GM19395 (cell line): ENCODE measurements at regions not wholly inside any gene's neighbourhood (a gene's known extent, or its start where the extent isn't known, plus 50 kb on each side); places are given as distances from the start of the nearest gene placed in this dataset.

Experiments used
- ATAC-seq: cut with Tn5 transposase; IDR thresholded peaks from one replicate; pipeline ENCODE4 v1.9.1; 2021; ENCODE audit warnings: mild to moderate bottlenecking, moderate library complexity; ENCODE audit not compliant: unreplicated experiment

GRCh38 chr9:113646946-113647914 lies 183.7 kb downstream of the RGS3 start:
- ATAC-seq = no peak

GRCh38 chr9:113648048-113648447 lies 184.5 kb downstream of the RGS3 start:
- no peak for ATAC-seq

DNA sequence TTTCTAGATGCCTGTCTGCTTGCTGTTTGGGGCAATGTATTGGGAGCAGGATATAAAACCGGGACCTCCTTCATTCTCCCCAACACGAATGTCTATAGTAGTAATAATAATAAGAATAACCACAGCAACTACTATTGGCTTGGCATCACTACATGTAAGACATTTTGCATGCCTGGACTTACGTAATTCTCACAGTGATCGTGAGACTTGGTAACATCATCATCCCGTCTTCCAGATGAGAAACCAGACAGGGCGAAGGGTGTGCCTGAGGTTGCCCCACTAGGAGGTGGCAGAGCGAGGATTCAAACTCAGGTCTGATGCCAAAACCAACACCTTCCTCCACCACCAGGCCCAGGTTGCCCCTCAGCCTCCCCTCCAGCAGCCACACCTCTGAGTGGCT lies 185.1 kb downstream of the RGS3 start:
- ATAC-seq = no peak

- ATAC-seq = no peak
Measured at GRCh38 chr9:113649054-113649453, 185.5 kb downstream of the RGS3 start.

GRCh38 chr9:113649855-113650206 lies 186.3 kb downstream of the RGS3 start:
- no peak for ATAC-seq

GRCh38 chr9:113650207-113651131 lies 186.9 kb downstream of the RGS3 start:
- no peak for ATAC-seq

DNA sequence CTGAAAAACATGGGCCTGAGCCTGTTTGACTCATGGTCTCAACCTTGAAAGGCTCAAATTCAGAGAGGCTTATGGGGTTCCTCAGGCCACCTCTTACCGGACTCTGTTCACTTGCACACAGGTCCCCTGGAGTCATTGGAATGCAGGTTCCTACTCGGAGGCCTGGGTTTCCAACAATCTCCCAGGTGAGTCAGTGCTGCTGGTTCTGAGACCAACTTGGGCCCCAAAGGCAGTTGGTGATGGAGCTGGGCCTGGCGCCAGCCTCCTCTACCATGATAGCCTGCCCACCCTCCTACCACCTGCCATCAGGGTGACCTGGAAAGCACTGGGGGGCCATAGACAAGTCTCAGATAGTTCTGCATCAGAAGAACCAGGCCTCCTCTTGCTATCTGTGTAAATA lies 188.4 kb downstream of the RGS3 start:
- no peak for ATAC-seq

- no peak for ATAC-seq
Measured at GRCh38 chr9:113652355-113653152, 189.0 kb downstream of the RGS3 start.

- ATAC-seq = no peak
Measured at GRCh38 chr9:113653746-113654604, 190.4 kb downstream of the RGS3 start.

- no peak for ATAC-seq
Measured at GRCh38 chr9:113654605-113655428, 191.3 kb downstream of the RGS3 start.

DNA sequence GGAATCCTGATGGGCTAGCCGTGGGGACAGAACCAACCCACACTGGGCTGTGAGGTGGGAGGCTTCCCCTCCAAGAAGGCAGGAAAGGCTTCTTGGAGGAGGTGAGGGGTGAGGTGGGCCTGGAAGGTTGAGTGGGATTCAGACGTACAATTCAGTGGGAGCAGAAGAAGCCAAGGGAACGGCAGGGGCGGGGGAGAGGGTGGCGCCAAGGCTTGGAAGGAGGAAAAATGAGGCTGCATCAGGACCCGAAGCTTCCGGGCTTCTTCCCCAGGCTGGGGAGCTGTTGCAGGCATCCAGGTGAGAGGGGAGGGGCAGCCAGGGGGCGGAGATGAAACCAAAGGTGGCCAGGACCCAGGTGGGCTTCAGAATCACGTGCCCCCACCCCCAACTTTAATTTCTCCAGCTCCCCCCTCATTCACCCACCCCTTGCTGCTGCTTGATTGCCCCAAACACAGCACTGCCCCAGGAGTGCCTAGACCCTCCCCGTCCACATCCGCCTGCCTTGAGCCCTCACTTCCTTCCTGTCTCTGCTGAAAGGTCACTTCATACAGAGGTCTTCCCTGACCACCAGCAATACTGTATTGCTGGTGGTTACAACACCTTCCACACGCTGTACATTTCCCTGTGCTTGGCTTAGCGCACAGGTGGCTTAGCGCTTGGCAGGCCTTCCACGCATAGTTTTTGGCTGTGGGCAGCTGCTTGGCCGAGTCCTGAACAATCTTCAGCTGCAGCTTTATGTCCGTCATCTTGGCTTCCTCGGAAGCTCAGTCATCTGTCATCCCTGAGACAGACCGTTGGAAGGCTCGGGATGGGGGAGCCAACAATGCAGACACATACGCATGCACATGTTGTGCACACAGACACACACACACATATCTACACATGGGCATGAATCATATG lies 193.5 kb downstream of the RGS3 start:
- ATAC-seq = no peak

DNA sequence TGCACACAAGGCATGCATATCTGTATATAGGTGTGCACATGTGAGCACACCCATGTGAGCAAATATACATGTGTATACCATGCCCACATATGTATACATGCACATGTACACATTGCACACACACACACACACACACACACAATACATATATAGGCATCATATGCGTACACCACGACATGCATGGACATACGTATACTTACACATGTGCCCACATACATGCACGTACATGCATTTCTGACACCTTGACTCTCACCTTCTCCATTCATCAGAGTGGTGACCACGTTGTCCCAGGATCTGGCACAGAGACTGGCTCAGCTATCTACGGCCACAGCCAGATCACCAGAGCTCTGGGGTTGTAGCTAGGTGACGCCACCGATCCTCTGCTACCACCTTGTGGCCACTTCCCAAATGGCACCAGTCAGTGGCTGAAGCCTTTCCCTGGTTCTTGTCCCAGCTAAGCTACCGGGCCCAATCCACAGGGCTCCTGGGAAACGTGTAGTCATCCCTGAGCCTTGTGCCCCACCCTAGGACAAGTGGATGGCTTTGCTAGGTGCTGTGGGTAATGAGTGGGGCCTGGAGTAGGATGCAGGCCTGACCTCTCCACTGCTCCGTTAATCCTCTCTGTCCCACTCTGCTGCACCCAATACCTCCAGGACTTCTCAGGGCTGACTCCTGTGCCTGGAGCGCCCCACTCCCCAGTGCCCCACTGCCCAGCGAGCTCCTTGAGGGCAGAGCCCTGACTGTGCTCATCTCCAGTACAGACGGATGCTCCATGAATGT lies 194.4 kb downstream of the RGS3 start:
- ATAC-seq = peak; percentile 81

DNA sequence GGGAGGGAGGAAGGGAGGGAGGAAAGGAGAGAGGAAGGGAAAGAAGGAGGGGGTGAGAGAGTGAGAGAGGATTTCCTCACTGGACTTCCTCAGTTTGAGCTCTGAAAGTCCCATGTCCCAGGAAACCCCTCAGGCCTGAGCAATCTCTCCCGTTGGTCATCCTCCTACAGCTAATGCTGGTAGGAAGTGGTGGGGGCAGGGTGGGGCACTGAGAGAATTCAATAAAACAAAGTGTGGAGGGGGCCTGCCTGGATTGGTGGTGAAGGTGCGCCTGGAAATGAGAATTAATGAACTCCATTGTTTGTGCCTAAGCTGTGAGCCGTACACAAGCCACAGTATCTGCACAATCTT lies 195.0 kb downstream of the RGS3 start:
- ATAC-seq = no peak

GRCh38 chr9:113659039-113659438 lies 195.5 kb downstream of the RGS3 start:
- no peak for ATAC-seq

DNA sequence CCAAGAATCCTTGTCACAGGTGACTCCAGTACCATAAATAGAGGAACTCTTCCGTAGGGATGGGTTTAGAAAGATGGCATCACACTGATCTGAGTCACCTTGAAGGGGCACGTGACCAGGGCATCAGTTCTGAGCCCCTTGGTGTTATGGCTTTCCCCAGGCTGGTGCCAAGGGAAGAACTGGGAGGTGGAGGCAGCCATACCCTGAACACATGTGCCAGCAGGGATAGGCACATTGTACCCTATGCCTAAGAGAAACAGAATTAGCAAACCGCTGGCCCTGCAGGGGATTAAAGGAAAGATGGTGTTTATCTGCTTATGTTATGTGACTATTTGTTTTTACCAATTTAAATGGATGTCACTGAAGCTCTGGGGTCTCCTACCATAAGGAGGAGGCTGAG lies 196.2 kb downstream of the RGS3 start:
- ATAC-seq = no peak

DNA sequence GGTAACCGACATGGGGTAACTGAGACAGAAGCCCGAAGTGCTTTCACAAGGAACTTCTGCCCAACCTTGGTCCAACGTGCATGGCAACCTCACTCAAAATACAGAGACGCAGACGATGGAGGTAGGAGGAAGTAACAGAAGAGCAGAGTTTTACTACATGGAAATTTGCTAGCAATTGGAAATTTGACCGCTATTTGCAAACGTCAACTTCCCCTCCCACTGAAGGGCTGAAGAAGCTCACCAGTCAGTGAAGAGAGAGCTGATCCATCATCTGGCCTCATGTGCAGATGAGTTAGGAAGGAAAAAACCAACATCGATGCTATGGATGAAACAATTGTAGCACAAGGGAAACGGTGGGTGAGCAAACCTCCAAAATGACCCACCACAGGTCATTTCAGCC lies 196.7 kb downstream of the RGS3 start:
- ATAC-seq = no peak

DNA sequence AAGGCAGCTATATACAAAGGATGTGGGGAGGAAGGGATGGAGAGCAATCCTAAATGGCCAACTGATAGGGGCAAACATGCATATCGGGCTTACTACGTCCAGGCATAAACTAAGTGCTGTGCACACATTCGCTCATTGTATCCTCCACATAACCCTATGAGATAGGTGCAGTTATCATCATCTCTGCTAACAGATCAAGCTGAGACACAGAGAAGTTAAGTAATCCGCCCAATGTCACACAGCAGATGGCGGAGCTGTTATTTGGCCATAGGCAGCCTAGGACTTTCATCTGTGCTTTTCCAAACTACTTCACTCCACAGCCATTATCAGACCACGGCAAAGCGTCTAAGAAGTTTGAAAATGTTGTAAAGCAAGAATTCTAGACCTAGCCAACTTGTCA lies 197.5 kb downstream of the RGS3 start:
- ATAC-seq = no peak
